K562 (cell line): ENCODE measurements at regions not wholly inside any gene's neighbourhood (a gene's known extent, or its start where the extent isn't known, plus 50 kb on each side); places are given as distances from the start of the nearest gene placed in this dataset.
"Not testable (repeated sequence)": the region's sequence is repeated elsewhere in the genome, so short reads cannot be mapped to it uniquely, and the experiment has no call there.

Experiments
- ATAC-seq: fragments of 200-7000 bp; cut with Tn5 transposase; 3 replicates; pipeline ENCODE4 v1.9.1; 2020; ENCODE audit warnings: moderate library complexity
- BruUV-seq: library from RNA; stranded (reverse); fragments of 400-500 nt; replicated peaks from 2 replicates; lab custom pipeline; 2021; lab: Mats Ljungman, UMichigan
- CTCF ChIA-PET: fragments of 300-600 bp; formaldehyde crosslinking; extraction: SDS; loops from one replicate; lab custom pipeline; 2021; ENCODE audit warnings: low intra/inter-chr PET ratio; lab: Yijun Ruan, JAX
- POLR2A ChIA-PET: fragments of 300-600, 350-650 bp; sonication (Branson Sonifier 250); formaldehyde crosslinking; extraction: SDS; loops from one replicate; lab custom pipeline; 2021; ENCODE audit warnings: antibody characterized with exemption, inconsistent platforms; lab: Yijun Ruan, JAX
- DNase-seq, 4 experiments: peaks; one replicate each; pipeline versions ENCODE4 v3.0.0 to v3.0.0-alpha.2; 2011 to 2018; ENCODE audit warnings: low spot score in 3 of 4, mixed read lengths in 3 of 4; ENCODE audit errors: extremely low read depth in 1 of 4
- FAIRE-seq: peaks from 2 replicates; lab custom pipeline; 2011; peaks lifted over from hg19 to GRCh38; lab: Jason Lieb, UNC
- H2AFZ ChIP-seq: 2 replicates; pipeline ENCODE4 v1.6.0; 2011; ENCODE audit warnings: low read depth, low read length, control low read depth, inconsistent platforms
- H3K27ac ChIP-seq: fragments of 200-600 bp; 3 replicates; pipeline ENCODE4 v1.8.0; 2011; ENCODE audit warnings: low read depth, mild to moderate bottlenecking, control low read depth, inconsistent platforms, low read length, moderate library complexity, mixed read lengths; ENCODE audit errors: extremely low read depth
- H3K27me3 ChIP-seq, 2 experiments: fragments of 300-600 bp in 1 of 2; 2 replicates in 1 of 2; 3 replicates in 1 of 2; pipeline versions ENCODE4 v1.6.0 to v1.8.0; 2011; ENCODE audit warnings: inconsistent platforms in 2 of 2, low read length in 2 of 2, mild to moderate bottlenecking in 1 of 2, mixed read lengths in 1 of 2, moderate library complexity in 1 of 2; ENCODE audit not compliant: control insufficient read depth in 2 of 2, insufficient read depth in 2 of 2
- H3K36me3 ChIP-seq: fragments of 300-600 bp; 3 replicates; pipeline ENCODE4 v1.8.0; 2011; ENCODE audit warnings: mild to moderate bottlenecking, low read length, inconsistent platforms; ENCODE audit not compliant: control insufficient read depth, insufficient read depth
- H3K4me1 ChIP-seq, 2 experiments: fragments of 200-600 bp in 1 of 2; replicated peaks in 1 of 2; 2 replicates in 1 of 2; 3 replicates in 1 of 2; pipeline versions ENCODE4 v1.5.1 to v1.8.0; 2011; ENCODE audit warnings: inconsistent platforms in 2 of 2, low read length in 2 of 2, mild to moderate bottlenecking in 1 of 2, mixed read lengths in 1 of 2, moderate library complexity in 1 of 2; ENCODE audit not compliant: control insufficient read depth in 2 of 2, insufficient read depth in 2 of 2
- H3K4me2 ChIP-seq: 2 replicates; pipeline ENCODE4 v1.6.1; 2011; ENCODE audit warnings: low read length, control low read depth, inconsistent platforms, mixed read lengths; ENCODE audit not compliant: insufficient read depth
- H3K4me3 ChIP-seq: fragments of 200-600 bp; sonication (generic), shearing (Covaris generic); 2 replicates; pipeline ENCODE4 v1.5.1; 2016; ENCODE audit warnings: control low read depth, inconsistent platforms
- H3K79me2 ChIP-seq: fragments of 200-600 bp; 3 replicates; pipeline ENCODE4 v1.8.0; 2011; ENCODE audit warnings: low read length, inconsistent platforms; ENCODE audit not compliant: control insufficient read depth, insufficient read depth
- H3K9ac ChIP-seq, 2 experiments: 2 replicates each; pipeline versions ENCODE4 v1.6.0 to v1.6.1; 2011; ENCODE audit warnings: low read depth in 2 of 2, low read length in 2 of 2, control low read depth in 1 of 2, inconsistent platforms in 1 of 2, mild to moderate bottlenecking in 1 of 2, mixed read lengths in 1 of 2; ENCODE audit not compliant: insufficient read depth in 1 of 2
- H3K9me1 ChIP-seq: one replicate; pipeline ENCODE4 v1.6.0; 2011; ENCODE audit warnings: inconsistent platforms, mild to moderate bottlenecking, low read length, moderate library complexity; ENCODE audit not compliant: control insufficient read depth, insufficient read depth
- H3K9me3 ChIP-seq: replicated peaks from 2 replicates; pipeline ENCODE4 v1.5.1; 2011; ENCODE audit warnings: low read depth, low read length, inconsistent platforms; ENCODE audit not compliant: control insufficient read depth, insufficient read depth
- H4K20me1 ChIP-seq: replicated peaks from 2 replicates; pipeline ENCODE4 v1.6.1; 2011; ENCODE audit warnings: low read length, inconsistent platforms, mixed read lengths; ENCODE audit not compliant: control insufficient read depth, insufficient read depth
- BDP1 ChIP-seq: IDR thresholded peaks from 3 replicates; pipeline ENCODE4 v1.6.1; 2011; ENCODE audit not compliant: insufficient read length, insufficient read depth
- CCAR2 ChIP-seq: fragments of 200-400 bp; formaldehyde crosslinking; IDR thresholded peaks from 2 replicates; pipeline ENCODE4 v1.6.1; 2017; ENCODE audit warnings: mild to moderate bottlenecking, low read depth, low read length
- CTCF ChIP-seq, 3 experiments: IDR thresholded peaks in 2 of 3; conservative IDR thresholded peaks in 1 of 3; 2 replicates each; pipeline ENCODE4 v1.5.1; 2011 to 2012; ENCODE audit warnings: low read length in 3 of 3, mild to moderate bottlenecking in 3 of 3, control low read depth in 2 of 3, improper control_type of control experiment in 1 of 3, inconsistent platforms in 1 of 3, low read depth in 1 of 3, mixed read lengths in 1 of 3, moderate library complexity in 1 of 3; ENCODE audit not compliant: insufficient read depth in 2 of 3
- HNRNPL ChIP-seq: fragments of 200-400 bp; formaldehyde crosslinking; IDR thresholded peaks from 2 replicates; pipeline ENCODE4 v1.6.1; 2017; ENCODE audit warnings: low read depth, mild to moderate bottlenecking, low read length
- MAX ChIP-seq: sonication (generic); formaldehyde crosslinking; IDR thresholded peaks from 2 replicates; pipeline ENCODE4 v1.9.0; 2022; ENCODE audit warnings: mild to moderate bottlenecking, missing genetic modification reagents
- ZNF41 ChIP-seq: fragments of 250-450 bp; sonication (Bioruptor Pico); conservative IDR thresholded peaks from 2 replicates; pipeline ENCODE4 v1.4.0; 2020; ENCODE audit warnings: mild to moderate bottlenecking
- WGBS: fragments of 100-300 bp; shearing (Covaris generic); methylation state at CpG from one replicate; pipeline ENCODE4 v1.1.6; 2016; ENCODE audit warnings: low coverage, mixed read lengths; ENCODE audit not compliant: insufficient coverage; ENCODE audit errors: missing lambda C conversion rate; 5-methylcytosine and 5-hydroxymethylcytosine counted together
- in situ Hi-C: fragments of 300-500 bp; cut with MboI; formaldehyde crosslinking; loops from 4 replicates; pipeline ENCODE4 v1.15.0; 2018; ENCODE audit warnings: inconsistent platforms, mixed read lengths
- intact Hi-C: fragments of 100-400 bp; cut with micrococcal nuclease; formaldehyde crosslinking; loops from 2 replicates; pipeline ENCODE4 v1.14.2; 2022
- TF ChIP-seq, protein P1 (sequence below): fragments of 450-650 bp; IDR thresholded peaks from one replicate; pipeline ENCODE4 v1.6.1; 2018; ENCODE audit warnings: mild to moderate bottlenecking, moderate library complexity; ENCODE audit not compliant: partially characterized antibody

- ATAC-seq: peak; percentile 79
- H3K4me3 ChIP-seq, CTCF ChIA-PET, H3K9ac ChIP-seq, H3K79me2 ChIP-seq, H3K9me3 ChIP-seq, in situ Hi-C loops, H4K20me1 ChIP-seq, BruUV-seq, POLR2A ChIA-PET, H3K9me1 ChIP-seq, H2AFZ ChIP-seq, H3K27me3 ChIP-seq, FAIRE-seq, H3K4me1 ChIP-seq, H3K27ac ChIP-seq, H3K4me2 ChIP-seq, H3K36me3 ChIP-seq, intact Hi-C loops: not testable (repeated sequence)
- 23% methylated on average over 19 of the region's 56 CpGs for WGBS
- peak; percentile 15 to 26 (median 19) for DNase-seq
- peak; percentile 44 to 56 (median 49); a peak in 5 of 6 replicates for TF ChIP-seq CTCF (IDR thresholded peaks at IDR 0.05 in 2 of 3, conservative IDR thresholded peaks at IDR 0.05 in 1 of 3; ENCODE audit: insufficient read depth in 2 of 3, low read depth in 1 of 3, low read length in 3 of 3)
Observed at GRCh38 chr18:78879072-78879883, 100.3 kb upstream of the SALL3 start.

DNA sequence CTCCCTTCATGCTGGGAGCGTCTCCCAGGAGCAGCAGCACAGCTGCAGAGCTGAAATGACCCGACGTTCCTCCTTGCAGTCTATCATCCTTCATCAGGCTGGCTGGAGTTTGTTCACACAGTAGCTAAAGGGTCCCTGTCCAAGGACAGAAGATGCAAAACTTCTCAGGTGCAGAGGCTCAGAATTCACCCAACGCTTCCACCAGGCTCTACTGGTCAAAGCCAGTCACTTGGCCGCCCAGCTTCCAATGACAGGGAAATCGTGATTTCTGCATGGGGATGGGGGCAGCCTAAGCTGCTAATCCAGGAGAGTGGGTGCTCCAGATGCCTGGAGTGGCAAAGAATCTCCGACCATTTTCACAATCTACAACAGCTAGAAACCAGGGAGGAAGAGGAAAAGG, 97.0 kb upstream of the SALL3 start:
- TF ChIP-seq MAX: no peak
- no peak for TF ChIP-seq HNRNPL
- no peak for TF ChIP-seq ZNF41
- TF ChIP-seq BDP1: no peak
- no peak for TF ChIP-seq CCAR2
- TF ChIP-seq, protein P1, sequence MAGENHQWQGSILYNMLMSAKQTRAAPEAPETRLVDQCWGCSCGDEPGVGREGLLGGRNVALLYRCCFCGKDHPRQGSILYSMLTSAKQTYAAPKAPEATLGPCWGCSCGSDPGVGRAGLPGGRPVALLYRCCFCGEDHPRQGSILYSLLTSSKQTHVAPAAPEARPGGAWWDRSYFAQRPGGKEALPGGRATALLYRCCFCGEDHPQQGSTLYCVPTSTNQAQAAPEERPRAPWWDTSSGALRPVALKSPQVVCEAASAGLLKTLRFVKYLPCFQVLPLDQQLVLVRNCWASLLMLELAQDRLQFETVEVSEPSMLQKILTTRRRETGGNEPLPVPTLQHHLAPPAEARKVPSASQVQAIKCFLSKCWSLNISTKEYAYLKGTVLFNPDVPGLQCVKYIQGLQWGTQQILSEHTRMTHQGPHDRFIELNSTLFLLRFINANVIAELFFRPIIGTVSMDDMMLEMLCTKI: no peak
- in situ Hi-C loops: no loop called here
- FAIRE-seq: no peak

More for the DNA sequence above, 97.0 kb upstream of the SALL3 start:
- POLR2A ChIA-PET: no interaction called here
- no peak overlapping the region for H3K9ac ChIP-seq
- H3K9me1 ChIP-seq: no peaks in the 10 kb centered on the region
- H3K9me3 ChIP-seq: no peaks in the 10 kb centered on the region
- CTCF ChIA-PET: no interaction called here
- H3K36me3 ChIP-seq: no peaks in the 10 kb centered on the region
- ATAC-seq (no peak), DNase-seq (no peak)
- no peaks in the 10 kb centered on the region for H3K79me2 ChIP-seq
- 0% methylated on average over 5 of the region's 7 CpGs for WGBS
- H2AFZ ChIP-seq: no peak overlapping the region
- no peak overlapping the region for H3K4me2 ChIP-seq
- H3K4me1 ChIP-seq: no peaks in the 10 kb centered on the region
- H4K20me1 ChIP-seq: no peaks in the 10 kb centered on the region
- BruUV-seq: no TSS peak
- intact Hi-C loops: no loop called here
- peaks cover 0 to 4% of the 10 kb centered on the region in 2 experiments; a peak in 1 of 5 replicates for H3K27me3 ChIP-seq
- H3K4me3 ChIP-seq: no peak overlapping the region
- no peak overlapping the region for H3K27ac ChIP-seq
